Adrenal gland (tissue), 9 donors: ENCODE measurements at regions not wholly inside any gene's neighbourhood (a gene's known extent, or its start where the extent isn't known, plus 50 kb on each side); places are given as distances from the start of the nearest gene placed in this dataset.

ENCODE experiments used
- DNase-seq, 7 donors: peaks; one replicate each; pipeline ENCODE4 v3.0.0-alpha.2; 2019 to 2020
- H3K27ac ChIP-seq, 5 donors: fragments of 200-600 bp; sonication (generic) in 4 of 5; 1 replicate in 3 of 5; 2 replicates in 2 of 5; pipeline versions ENCODE4 v1.5.1 to v1.8.0; 2016 to 2020; ENCODE audit warnings: mild to moderate bottlenecking in 1 of 5
- H3K27me3 ChIP-seq: fragments of 200-600 bp; 2 replicates; pipeline ENCODE4 v1.8.0; 2021
- H3K36me3 ChIP-seq, 2 donors: fragments of 200-600 bp; replicated peaks in 1 of 2; 1 replicate in 1 of 2; 2 replicates in 1 of 2; pipeline versions ENCODE4 v1.5.1 to v1.8.0; 2018 to 2022
- H3K4me1 ChIP-seq, 2 donors: fragments of 200-600 bp; replicated peaks in 1 of 2; 1 replicate in 1 of 2; 2 replicates in 1 of 2; pipeline versions ENCODE4 v1.5.1 to v1.8.0; 2018 to 2021
- H3K4me3 ChIP-seq, 4 donors: fragments of 200-600 bp; sonication (generic) in 3 of 4; one replicate each; pipeline ENCODE4 v1.5.1; 2016 to 2018
- H3K9me3 ChIP-seq, 3 donors: fragments of 200-600 bp; sonication (generic) in 1 of 3; replicated peaks in 1 of 3; 1 replicate in 2 of 3; 2 replicates in 1 of 3; pipeline versions ENCODE4 v1.5.1 to v1.8.0; 2016 to 2021
- CTCF ChIP-seq, 6 experiments: fragments of 450-650 bp in 4 of 6; fragments of 200-600 bp in 2 of 6; sonication (generic) in 1 of 6; IDR thresholded peaks; 1 replicate in 5 of 6; 2 replicates in 1 of 6; pipeline versions ENCODE4 v1.5.1 to v1.8.0; 2016 to 2021; ENCODE audit warnings: antibody characterized with exemption in 6 of 6, mild to moderate bottlenecking in 2 of 6, moderate library complexity in 1 of 6
- POLR2A ChIP-seq, 2 donors: fragments of 450-650 bp; IDR thresholded peaks; one replicate each; pipeline ENCODE4 v1.6.1; 2017; ENCODE audit warnings: antibody characterized with exemption in 2 of 2, mild to moderate bottlenecking in 2 of 2, moderate library complexity in 1 of 2
- WGBS, 4 donors: extraction: QIAGEN DNeasy Blood & Tissue Kit in 2 of 4; methylation state at CpG; one replicate each; pipeline versions ENCODE4 v1.1.5 to v1.1.7; 2013 to 2017; 5-methylcytosine and 5-hydroxymethylcytosine counted together
- intact Hi-C, 2 donors: fragments of 100-400 bp; cut with DNase I; formaldehyde crosslinking; loops; one replicate each; pipeline versions ENCODE4 v1.14.1 to v1.15.0; 2022 to 2023
- donor health status: healthy with polysubstance abuse.
- donor health status: Bipolar disorder and iron deficiency.
- donor health status: DM: yes; HTN: yes; CAD: no.
- donor health status: DM: no; HTN: no; CAD: no.
- donor health status: DM: no; HTN: no; CAD: no.

- intact Hi-C loops: no loop called here
- Histone ChIP-seq H3K4me3 (no peak overlapping the region), H3K27ac (peak overlapping the region in 1 of 5 donors; percentile 13), H3K36me3 (no peaks in the 10 kb centered on the region), H3K4me1 (no peaks in the 10 kb centered on the region), H3K9me3 (no peaks in the 10 kb centered on the region), H3K27me3 (no peaks in the 10 kb centered on the region)
- TF ChIP-seq POLR2A (IDR thresholded peaks at IDR 0.05) (no peak), CTCF (IDR thresholded peaks at IDR 0.05) (no peak)
- DNase-seq: peak in 1 of 7 donors; percentile 30
- 38 to 50% (median 42%) methylated on average over 3 of the region's 3 CpGs for WGBS, 4 donors
Observed at GRCh38 chr16:47888142-47888541, 267.7 kb downstream of the ABCC12 start.

GRCh38 chr16:47887496-47887895, 268.3 kb downstream of the ABCC12 start:
- H3K9me3 ChIP-seq: no peaks in the 10 kb centered on the region
- H3K36me3 ChIP-seq: no peaks in the 10 kb centered on the region
- WGBS, 4 donors: 60 to 75% (median 70%) methylated on average over 5 of the region's 5 CpGs
- intact Hi-C loops: no loop called here
- peak overlapping the region in 1 of 5 donors; percentile 8 for H3K27ac ChIP-seq
- no peaks in the 10 kb centered on the region for H3K4me1 ChIP-seq
- TF ChIP-seq POLR2A (IDR thresholded peaks at IDR 0.05): no peak
- no peak for TF ChIP-seq CTCF (IDR thresholded peaks at IDR 0.05)
- H3K4me3 ChIP-seq: no peak overlapping the region
- no peaks in the 10 kb centered on the region for H3K27me3 ChIP-seq
- DNase-seq: no peak

GRCh38 chr16:47886631-47887415, 269.0 kb downstream of the ABCC12 start:
- Histone ChIP-seq H3K36me3 (no peaks in the 10 kb centered on the region), H3K9me3 (no peaks in the 10 kb centered on the region), H3K27ac (peak overlapping the region in 1 of 5 donors; percentile 8), H3K27me3 (no peaks in the 10 kb centered on the region), H3K4me1 (no peaks in the 10 kb centered on the region), H3K4me3 (no peak overlapping the region)
- 35 to 46% (median 42%) methylated on average over 11 of the region's 11 CpGs for WGBS, 4 donors
- no peak for DNase-seq
- intact Hi-C loops: no loop called here
- TF ChIP-seq CTCF (IDR thresholded peaks at IDR 0.05): no peak
- TF ChIP-seq POLR2A (IDR thresholded peaks at IDR 0.05): no peak

- intact Hi-C loops: no loop called here
- 52 to 72% (median 68%) methylated on average over 7 of the region's 7 CpGs for WGBS, 4 donors
- no peaks in the 10 kb centered on the region for H3K36me3 ChIP-seq
Observed at GRCh38 chr16:47886139-47886538, 269.7 kb downstream of the ABCC12 start.

More at GRCh38 chr16:47886139-47886538, 269.7 kb downstream of the ABCC12 start:
- TF ChIP-seq CTCF (IDR thresholded peaks at IDR 0.05) (no peak), POLR2A (IDR thresholded peaks at IDR 0.05) (no peak)
- no peaks in the 10 kb centered on the region for H3K9me3 ChIP-seq
- H3K27ac ChIP-seq: no peak overlapping the region
- no peak overlapping the region for H3K4me3 ChIP-seq
- H3K4me1 ChIP-seq: no peaks in the 10 kb centered on the region
- no peak for DNase-seq
- no peaks in the 10 kb centered on the region for H3K27me3 ChIP-seq
